K562 (cell line): ENCODE measurements at regions not wholly inside any gene's neighbourhood (a gene's known extent, or its start where the extent isn't known, plus 50 kb on each side); places are given as distances from the start of the nearest gene placed in this dataset.

Source experiments
- ARID4B ChIP-seq: sonication (generic); formaldehyde crosslinking; IDR thresholded peaks from 2 replicates; pipeline ENCODE4 v1.8.0; 2022; ENCODE audit warnings: mild to moderate bottlenecking, missing genetic modification reagents
- HMG20A ChIP-seq: fragments of 450-650 bp; formaldehyde crosslinking; conservative IDR thresholded peaks from 2 replicates; pipeline ENCODE4 v1.4.0; 2020; ENCODE audit warnings: mild to moderate bottlenecking, mixed read lengths
- STAG1 ChIP-seq: sonication (generic); formaldehyde crosslinking; IDR thresholded peaks from 2 replicates; pipeline ENCODE4 v1.5.0; 2020; ENCODE audit warnings: missing genetic modification reagents, borderline replicate concordance
- THAP7 ChIP-seq: fragments of 250-450 bp; sonication (Bioruptor Pico); IDR thresholded peaks from 2 replicates; pipeline ENCODE4 v1.5.0; 2021
- TSC22D4 ChIP-seq: fragments of 450-650 bp; IDR thresholded peaks from 2 replicates; pipeline ENCODE4 v1.6.1; 2016; ENCODE audit warnings: missing genetic modification characterization, missing biosample characterization, control low read depth
- VEZF1 ChIP-seq: fragments of 200-800 bp; sonication (Bioruptor generic); IDR thresholded peaks from 2 replicates; pipeline ENCODE4 v1.6.1; 2017; ENCODE audit warnings: missing genetic modification characterization, missing compliant biosample characterization
- ZMIZ1 ChIP-seq, 2 experiments: fragments of 150-350 bp in 1 of 2; IDR thresholded peaks; 2 replicates each; pipeline ENCODE4 v1.6.1; 2012 to 2016; ENCODE audit warnings: low read depth in 2 of 2, low read length in 2 of 2, mild to moderate bottlenecking in 1 of 2, moderate library complexity in 1 of 2
- ZSCAN29 ChIP-seq: fragments of 450-650 bp; IDR thresholded peaks from 2 replicates; pipeline ENCODE4 v1.6.1; 2017

GRCh38 chr1:55812281-55812680, 597.1 kb upstream of the USP24 start (continued):
- TF ChIP-seq THAP7 (CRISPR knock-in tag) = no peak
- no peak for TF ChIP-seq VEZF1 (CRISPR knock-in tag)
- TF ChIP-seq STAG1 (CRISPR knock-in tag) = no peak
- no peak for TF ChIP-seq ZSCAN29
- TF ChIP-seq HMG20A (CRISPR knock-in tag) = no peak
- TF ChIP-seq ZMIZ1 (IDR thresholded peaks at IDR 0.05; ENCODE audit: low read depth in 2 of 2, low read length in 2 of 2) = no peak
- TF ChIP-seq TSC22D4 (tag) = no peak
- no peak for TF ChIP-seq ARID4B (CRISPR knock-in tag)
